Astrocyte (in vitro differentiated cells and primary cell): ENCODE measurements at regions not wholly inside any gene's neighbourhood (a gene's known extent, or its start where the extent isn't known, plus 50 kb on each side); places are given as distances from the start of the nearest gene placed in this dataset.

Source experiments
- DNase-seq: peaks from one replicate; pipeline ENCODE4 v3.0.0-alpha.2; 2010; ENCODE audit warnings: low read depth
- FAIRE-seq: peaks from 2 replicates; lab custom pipeline; 2011; peaks lifted over from hg19 to GRCh38; lab: Jason Lieb, UNC
- H2AFZ ChIP-seq: 2 replicates; pipeline ENCODE4 v1.6.0; 2012; ENCODE audit warnings: low read depth, low read length, inconsistent platforms
- H3K27ac ChIP-seq: 2 replicates; pipeline ENCODE4 v1.5.1; 2011; ENCODE audit warnings: low read depth, low read length, inconsistent platforms
- H3K27me3 ChIP-seq: 2 replicates; pipeline ENCODE4 v1.6.0; 2011; ENCODE audit warnings: low read length, inconsistent platforms; ENCODE audit not compliant: insufficient read depth
- H3K36me3 ChIP-seq: 2 replicates; pipeline ENCODE4 v1.5.1; 2011; ENCODE audit warnings: low read length, inconsistent platforms; ENCODE audit not compliant: insufficient read depth
- H3K4me1 ChIP-seq: 2 replicates; pipeline ENCODE4 v1.5.1; 2011; ENCODE audit warnings: low read length, inconsistent platforms; ENCODE audit not compliant: insufficient read depth
- H3K4me2 ChIP-seq: 2 replicates; pipeline ENCODE4 v1.6.0; 2012; ENCODE audit warnings: low read length, inconsistent platforms
- H3K4me3 ChIP-seq: 2 replicates; pipeline ENCODE4 v1.5.1; 2011; ENCODE audit warnings: low read depth, mild to moderate bottlenecking, low read length, inconsistent platforms; ENCODE audit not compliant: insufficient read depth
- H3K79me2 ChIP-seq: 2 replicates; pipeline ENCODE4 v1.6.0; 2012; ENCODE audit warnings: mild to moderate bottlenecking, low read length, inconsistent platforms; ENCODE audit not compliant: insufficient read depth
- H3K9ac ChIP-seq: 2 replicates; pipeline ENCODE4 v1.6.0; 2012; ENCODE audit warnings: mild to moderate bottlenecking, low read length, inconsistent platforms
- H3K9me3 ChIP-seq: 2 replicates; pipeline ENCODE4 v1.5.1; 2012; ENCODE audit warnings: low read depth, mild to moderate bottlenecking, low read length, inconsistent platforms; ENCODE audit not compliant: insufficient read depth
- H4K20me1 ChIP-seq: 2 replicates; pipeline ENCODE4 v1.6.0; 2012; ENCODE audit warnings: low read length, inconsistent platforms; ENCODE audit not compliant: insufficient read depth
- H3K27ac Mint-ChIP-seq: one replicate; pipeline ENCODE4 v1.8.0; 2021; ENCODE audit warnings: mild to moderate bottlenecking, mixed read lengths; ENCODE audit not compliant: unreplicated experiment
- H3K27me3 Mint-ChIP-seq: one replicate; pipeline ENCODE4 v1.8.0; 2021; ENCODE audit warnings: low read depth, mixed read lengths; ENCODE audit not compliant: unreplicated experiment
- H3K36me3 Mint-ChIP-seq: one replicate; pipeline ENCODE4 v1.8.0; 2021; ENCODE audit warnings: low read depth, mixed read lengths; ENCODE audit not compliant: unreplicated experiment
- H3K4me1 Mint-ChIP-seq: one replicate; pipeline ENCODE4 v1.8.0; 2021; ENCODE audit warnings: low read depth, mixed read lengths; ENCODE audit not compliant: unreplicated experiment
- H3K4me3 Mint-ChIP-seq: one replicate; pipeline ENCODE4 v1.8.0; 2021; ENCODE audit warnings: mild to moderate bottlenecking, moderate library complexity, mixed read lengths; ENCODE audit not compliant: unreplicated experiment
- H3K9me3 Mint-ChIP-seq: one replicate; pipeline ENCODE4 v1.8.0; 2021; ENCODE audit warnings: mild to moderate bottlenecking, mixed read lengths; ENCODE audit not compliant: unreplicated experiment
- CTCF ChIP-seq: IDR thresholded peaks from 2 replicates; pipeline ENCODE4 v1.5.1; 2011; ENCODE audit warnings: low read depth, mild to moderate bottlenecking, inconsistent platforms, low read length, moderate library complexity; ENCODE audit not compliant: insufficient read depth
- EZH2 ChIP-seq: IDR thresholded peaks from 2 replicates; pipeline ENCODE4 v1.6.1; 2012; ENCODE audit warnings: mild to moderate bottlenecking, low read length, inconsistent platforms; ENCODE audit not compliant: insufficient read depth

GRCh38 chr14:75370416-75371205 is 57.2 kb upstream of the JDP2 start:
- no peak for TF ChIP-seq CTCF
- no peak for TF ChIP-seq EZH2

GRCh38 chr14:75371297-75371696 is 56.5 kb upstream of the JDP2 start:
- DNase-seq = no peak
- Mint-ChIP-seq H3K36me3 (no peaks in the 10 kb centered on the region), H3K27ac (no peak overlapping the region), H3K4me3 (no peak overlapping the region), H3K27me3 (peaks cover 16% of the 10 kb centered on the region), H3K4me1 (no peaks in the 10 kb centered on the region), H3K9me3 (peaks cover 10% of the 10 kb centered on the region)
- Histone ChIP-seq H4K20me1 (no peaks in the 10 kb centered on the region), H3K36me3 (no peaks in the 10 kb centered on the region), H3K27ac (no peak overlapping the region), H3K4me2 (no peak overlapping the region), H2AFZ (no peak overlapping the region), H3K9ac (no peak overlapping the region), H3K4me1 (no peaks in the 10 kb centered on the region), H3K27me3 (peaks cover 8% of the 10 kb centered on the region), H3K79me2 (no peaks in the 10 kb centered on the region), H3K4me3 (no peak overlapping the region), H3K9me3 (no peaks in the 10 kb centered on the region)
- no peak for TF ChIP-seq CTCF
- no peak for TF ChIP-seq EZH2
- FAIRE-seq = no peak

More at GRCh38 chr14:75370416-75371205, 57.2 kb upstream of the JDP2 start:
- H3K27me3 ChIP-seq = peaks cover 12% of the 10 kb centered on the region
- H3K79me2 ChIP-seq = no peaks in the 10 kb centered on the region
- no peak overlapping the region for H3K4me2 ChIP-seq
- Mint-ChIP-seq H3K36me3 (no peaks in the 10 kb centered on the region), H3K27ac (no peak overlapping the region), H3K27me3 (peaks cover 16% of the 10 kb centered on the region), H3K9me3 (peaks cover 10% of the 10 kb centered on the region), H3K4me1 (no peaks in the 10 kb centered on the region), H3K4me3 (no peak overlapping the region)
- no peak overlapping the region for H3K27ac ChIP-seq
- no peaks in the 10 kb centered on the region for H4K20me1 ChIP-seq
- H3K36me3 ChIP-seq = no peaks in the 10 kb centered on the region
- H2AFZ ChIP-seq = no peak overlapping the region
- H3K9ac ChIP-seq = no peak overlapping the region
- H3K4me1 ChIP-seq = no peaks in the 10 kb centered on the region
- no peaks in the 10 kb centered on the region for H3K9me3 ChIP-seq
- DNase-seq (no peak), FAIRE-seq (no peak)
- no peak overlapping the region for H3K4me3 ChIP-seq

- no peaks in the 10 kb centered on the region for H3K4me1 ChIP-seq
- H3K27me3 ChIP-seq = peaks cover 5% of the 10 kb centered on the region
- no peak overlapping the region for H3K27ac ChIP-seq
- Mint-ChIP-seq H3K4me3 (no peak overlapping the region), H3K4me1 (no peaks in the 10 kb centered on the region), H3K27me3 (peaks cover 15% of the 10 kb centered on the region), H3K27ac (no peak overlapping the region), H3K9me3 (peaks cover 10% of the 10 kb centered on the region), H3K36me3 (no peaks in the 10 kb centered on the region)
- H3K4me3 ChIP-seq = no peak overlapping the region
- H3K4me2 ChIP-seq = no peak overlapping the region
- H3K79me2 ChIP-seq = no peaks in the 10 kb centered on the region
- no peak overlapping the region for H3K9ac ChIP-seq
- no peak for FAIRE-seq
- H2AFZ ChIP-seq = no peak overlapping the region
- TF ChIP-seq CTCF (no peak), EZH2 (no peak)
- no peak for DNase-seq
- H3K36me3 ChIP-seq = no peaks in the 10 kb centered on the region
- H4K20me1 ChIP-seq = no peaks in the 10 kb centered on the region
- no peaks in the 10 kb centered on the region for H3K9me3 ChIP-seq
Observed at GRCh38 chr14:75372260-75372659, 55.6 kb upstream of the JDP2 start.
